ENCODE measurements at regions not wholly inside any gene's neighbourhood (a gene's known extent, or its start where the extent isn't known, plus 50 kb on each side); places are given as distances from the start of the nearest gene placed in this dataset.

DNA sequence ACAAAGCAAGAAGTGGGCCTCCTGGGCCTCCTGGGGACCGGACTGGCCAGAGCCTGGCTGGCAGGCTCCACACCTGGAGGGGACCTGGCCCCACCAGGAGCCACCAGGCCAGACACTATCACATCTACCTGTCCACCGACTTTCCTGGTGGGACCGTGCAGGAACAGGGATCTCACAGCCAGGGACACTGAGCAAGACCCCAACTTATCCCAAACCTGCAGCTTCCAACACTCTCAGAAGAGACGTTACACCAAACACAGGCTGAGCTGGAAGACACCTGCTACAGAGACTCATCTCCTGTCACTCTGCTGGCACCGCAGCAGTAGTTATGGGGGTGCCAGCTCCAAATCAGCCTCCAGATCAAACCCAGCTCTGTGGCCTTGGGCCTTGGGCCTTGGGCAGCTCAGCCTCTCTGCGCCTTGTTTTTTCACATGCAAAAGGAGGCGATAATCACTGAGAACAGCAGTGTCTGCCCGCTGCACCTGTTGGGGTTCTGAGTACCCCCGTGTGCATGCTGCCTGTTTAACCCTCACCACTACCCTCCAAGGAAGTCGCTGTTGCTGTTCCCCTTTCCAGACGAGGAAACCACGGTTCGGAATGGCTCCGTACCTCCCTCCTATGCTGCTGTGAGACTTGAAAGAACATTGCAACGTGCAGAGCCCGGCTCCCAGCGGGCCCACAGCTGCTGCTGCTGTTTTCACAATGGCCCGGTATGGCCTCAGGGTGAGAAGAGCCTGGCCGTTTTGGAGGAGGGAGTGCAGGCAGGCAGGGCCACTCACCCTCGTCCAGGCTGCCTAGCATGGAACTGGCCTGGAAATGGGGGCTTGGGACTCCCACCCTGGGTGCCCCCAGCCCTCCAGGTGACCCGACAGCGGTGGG, 69.6 kb downstream of the ADRA2C start:
- ATAC-seq (no peak), FAIRE-seq (no peak), DNase-seq (ENCODE audit: extremely low read depth in 1 of 4, low spot score in 3 of 4) (no peak)
- H3K36me3 ChIP-seq (ENCODE audit: control insufficient read depth, insufficient read depth, low read length): no peaks in the 10 kb centered on the region
- H3K4me2 ChIP-seq (ENCODE audit: insufficient read depth, low read length): no peak overlapping the region
- ChIA-PET POLR2A (no interaction called here), CTCF (ENCODE audit: low intra/inter-chr PET ratio) (no interaction called here)
- peaks cover 4 to 38% of the 10 kb centered on the region in 2 experiments; a peak in 4 of 5 replicates for H3K27me3 ChIP-seq (ENCODE audit: control insufficient read depth in 2 of 2, insufficient read depth in 2 of 2, low read length in 2 of 2)
- peaks cover 0 to 10% of the 10 kb centered on the region in 2 experiments; a peak in 2 of 5 replicates for H3K4me1 ChIP-seq (replicated peaks in 1 of 2; ENCODE audit: control insufficient read depth in 2 of 2, insufficient read depth in 2 of 2, low read length in 2 of 2)
- H3K4me3 ChIP-seq: no peak overlapping the region
- no peak overlapping the region for H3K27ac ChIP-seq (ENCODE audit: extremely low read depth, low read depth, low read length)
- no peak for TF ChIP-seq ZNF75A (CRISPR knock-in tag; IDR thresholded peaks at IDR 0.05)
- TF ChIP-seq ZNF707 (CRISPR knock-in tag; conservative IDR thresholded peaks at IDR 0.05): no peak
- no peak for TF ChIP-seq RNF2 (IDR thresholded peaks at IDR 0.05)
- no peak for TF ChIP-seq FIP1L1 (IDR thresholded peaks at IDR 0.05; ENCODE audit: low read depth, low read length, poor library complexity, severe bottlenecking)
- no peak for TF ChIP-seq PRDM10 (IDR thresholded peaks at IDR 0.05; ENCODE audit: partially characterized antibody)
- no peak for TF ChIP-seq ZNF444 (CRISPR knock-in tag; IDR thresholded peaks at IDR 0.05)
- H3K9me1 ChIP-seq (ENCODE audit: control insufficient read depth, insufficient read depth, low read length): no peaks in the 10 kb centered on the region
- no peaks in the 10 kb centered on the region for H4K20me1 ChIP-seq (replicated peaks; ENCODE audit: control insufficient read depth, insufficient read depth, low read length)
- H3K79me2 ChIP-seq (ENCODE audit: control insufficient read depth, insufficient read depth, low read length): no peaks in the 10 kb centered on the region
- in situ Hi-C loops (cut with MboI): no loop called here
- 5% methylated on average over 18 of the region's 22 CpGs for WGBS (ENCODE audit: insufficient coverage, low coverage, missing lambda C conversion rate)
- BruUV-seq (replicated peaks): no TSS peak
- intact Hi-C loops (cut with micrococcal nuclease): no loop called here
- no peak overlapping the region for H2AFZ ChIP-seq (ENCODE audit: low read depth, low read length)
- no peak overlapping the region for H3K9ac ChIP-seq (ENCODE audit: insufficient read depth in 1 of 2, low read depth in 2 of 2, low read length in 2 of 2)
- no peaks in the 10 kb centered on the region for H3K9me3 ChIP-seq (replicated peaks; ENCODE audit: control insufficient read depth, insufficient read depth, low read depth, low read length)

All from K562 (cell line).